GM13976 (cell line): ENCODE measurements at regions not wholly inside any gene's neighbourhood (a gene's known extent, or its start where the extent isn't known, plus 50 kb on each side); places are given as distances from the start of the nearest gene placed in this dataset.
A peak's percentile ranks its signal among the peaks of the same experiment; 100 is the strongest.

Experiments
- DNase-seq: peaks from one replicate; pipeline ENCODE4 v3.0.0; 2012; ENCODE audit warnings: low spot score
- in situ Hi-C: fragments of 300-500 bp; cut with MboI; formaldehyde crosslinking; loops from one replicate; pipeline ENCODE4 v1.12.0; 2022; ENCODE audit warnings: low sequenced_read_pairs, mixed read lengths, inconsistent platforms; ENCODE audit not compliant: unreplicated experiment
- TF ChIP-seq, protein P1 (sequence below): IDR thresholded peaks from 2 replicates; pipeline ENCODE4 v1.5.1; 2012; ENCODE audit warnings: borderline replicate concordance, mild to moderate bottlenecking; ENCODE audit not compliant: insufficient read depth; ENCODE audit errors: extremely low read depth, missing control alignments, control extremely low read depth

DNA sequence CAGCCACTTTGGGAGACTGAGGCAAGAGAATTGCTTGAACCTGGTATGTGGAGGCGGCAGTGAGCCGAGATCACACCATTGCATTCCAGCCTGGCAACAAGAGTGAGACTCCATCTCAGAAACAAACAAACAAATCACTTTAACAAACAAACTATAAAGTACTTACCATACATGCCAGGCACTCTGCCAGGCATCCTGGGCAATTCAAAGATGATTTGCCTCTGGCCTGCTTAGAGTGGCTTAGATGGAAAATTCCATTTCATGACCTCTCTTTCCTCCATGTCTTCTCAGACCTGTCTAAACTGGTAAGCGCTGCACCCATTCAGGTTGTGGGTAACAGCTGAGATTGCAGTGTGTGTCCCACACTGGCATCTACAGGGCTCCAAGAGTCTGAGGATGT, 273.2 kb downstream of the BCL2 start:
- in situ Hi-C loops: no loop called here
- DNase-seq: no peak
- TF ChIP-seq, protein P1, sequence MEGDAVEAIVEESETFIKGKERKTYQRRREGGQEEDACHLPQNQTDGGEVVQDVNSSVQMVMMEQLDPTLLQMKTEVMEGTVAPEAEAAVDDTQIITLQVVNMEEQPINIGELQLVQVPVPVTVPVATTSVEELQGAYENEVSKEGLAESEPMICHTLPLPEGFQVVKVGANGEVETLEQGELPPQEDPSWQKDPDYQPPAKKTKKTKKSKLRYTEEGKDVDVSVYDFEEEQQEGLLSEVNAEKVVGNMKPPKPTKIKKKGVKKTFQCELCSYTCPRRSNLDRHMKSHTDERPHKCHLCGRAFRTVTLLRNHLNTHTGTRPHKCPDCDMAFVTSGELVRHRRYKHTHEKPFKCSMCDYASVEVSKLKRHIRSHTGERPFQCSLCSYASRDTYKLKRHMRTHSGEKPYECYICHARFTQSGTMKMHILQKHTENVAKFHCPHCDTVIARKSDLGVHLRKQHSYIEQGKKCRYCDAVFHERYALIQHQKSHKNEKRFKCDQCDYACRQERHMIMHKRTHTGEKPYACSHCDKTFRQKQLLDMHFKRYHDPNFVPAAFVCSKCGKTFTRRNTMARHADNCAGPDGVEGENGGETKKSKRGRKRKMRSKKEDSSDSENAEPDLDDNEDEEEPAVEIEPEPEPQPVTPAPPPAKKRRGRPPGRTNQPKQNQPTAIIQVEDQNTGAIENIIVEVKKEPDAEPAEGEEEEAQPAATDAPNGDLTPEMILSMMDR: no peak

GRCh38 chr18:63043516-63043915, 276.1 kb downstream of the BCL2 start:
- in situ Hi-C loops: no loop called here
- TF ChIP-seq, protein P1: no peak
- DNase-seq: no peak

DNA sequence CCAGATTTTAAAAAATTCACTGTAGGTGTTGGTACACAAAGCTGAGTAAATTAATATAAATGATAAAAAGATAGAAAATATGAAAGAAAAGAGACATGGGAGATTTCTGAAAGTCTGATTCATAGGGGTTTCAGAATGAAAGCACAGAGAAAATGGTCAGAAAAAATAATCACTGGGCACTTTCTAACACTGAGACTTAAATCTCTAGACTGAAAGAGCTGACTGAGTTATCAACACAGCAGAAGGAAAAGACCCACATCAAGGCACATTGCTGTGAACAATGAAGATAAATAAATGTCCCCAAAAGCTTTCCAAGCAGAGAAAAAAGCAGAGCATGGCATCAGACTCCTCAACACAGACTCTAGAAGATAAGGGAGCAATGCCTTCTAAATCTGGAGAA, 277.2 kb downstream of the BCL2 start:
- TF ChIP-seq, protein P1: no peak
- no peak for DNase-seq
- in situ Hi-C loops: no loop called here

- peak; percentile 63 for DNase-seq
- TF ChIP-seq, protein P1: no peak
- in situ Hi-C loops: no loop called here
These were observed 278.7 kb downstream of the BCL2 start for GRCh38 chr18:63040788-63041410.

- DNase-seq: no peak
- TF ChIP-seq, protein P1: no peak
- in situ Hi-C loops: no loop called here
These were observed 282.1 kb downstream of the BCL2 start for GRCh38 chr18:63037491-63037890.

DNA sequence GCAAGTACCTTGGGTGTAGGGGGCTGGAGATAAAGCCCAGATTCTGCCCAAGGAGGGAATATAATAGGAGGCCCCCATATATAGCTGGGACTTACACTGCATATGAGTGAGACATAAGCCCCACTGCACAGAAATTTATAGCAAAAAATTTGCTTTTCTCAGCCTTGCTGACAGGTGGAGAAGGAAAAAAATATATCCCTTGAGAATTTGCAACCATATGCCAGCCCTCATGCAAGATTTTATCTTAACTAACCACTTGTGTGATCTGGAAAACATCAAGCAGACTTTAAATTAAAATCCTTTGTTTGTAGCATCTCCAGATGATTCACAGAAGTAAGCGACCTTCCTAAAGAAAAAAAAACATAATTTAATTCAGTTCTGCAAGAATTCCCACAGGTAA, 288.2 kb downstream of the BCL2 start:
- in situ Hi-C loops: no loop called here
- DNase-seq: no peak
- TF ChIP-seq, protein P1: no peak
